A673 (cell line): ENCODE measurements at regions not wholly inside any gene's neighbourhood (a gene's known extent, or its start where the extent isn't known, plus 50 kb on each side); places are given as distances from the start of the nearest gene placed in this dataset.

Experiments used
- EZH2 ChIP-seq: fragments of 200-600 bp; sonication (generic); IDR thresholded peaks from 2 replicates; pipeline ENCODE4 v1.6.1; 2017; ENCODE audit warnings: borderline replicate concordance, low read depth, mild to moderate bottlenecking, mixed read lengths, antibody characterized with exemption, low read length; ENCODE audit not compliant: poor library complexity, severe bottlenecking
- TF ChIP-seq, protein P1 (sequence below): fragments of 300-800, 200-600 bp; sonication (generic); conservative IDR thresholded peaks from 2 replicates; pipeline ENCODE4 v1.5.1; 2017; ENCODE audit warnings: low read depth, mild to moderate bottlenecking, antibody characterized with exemption, low read length, moderate library complexity, mixed read lengths

DNA sequence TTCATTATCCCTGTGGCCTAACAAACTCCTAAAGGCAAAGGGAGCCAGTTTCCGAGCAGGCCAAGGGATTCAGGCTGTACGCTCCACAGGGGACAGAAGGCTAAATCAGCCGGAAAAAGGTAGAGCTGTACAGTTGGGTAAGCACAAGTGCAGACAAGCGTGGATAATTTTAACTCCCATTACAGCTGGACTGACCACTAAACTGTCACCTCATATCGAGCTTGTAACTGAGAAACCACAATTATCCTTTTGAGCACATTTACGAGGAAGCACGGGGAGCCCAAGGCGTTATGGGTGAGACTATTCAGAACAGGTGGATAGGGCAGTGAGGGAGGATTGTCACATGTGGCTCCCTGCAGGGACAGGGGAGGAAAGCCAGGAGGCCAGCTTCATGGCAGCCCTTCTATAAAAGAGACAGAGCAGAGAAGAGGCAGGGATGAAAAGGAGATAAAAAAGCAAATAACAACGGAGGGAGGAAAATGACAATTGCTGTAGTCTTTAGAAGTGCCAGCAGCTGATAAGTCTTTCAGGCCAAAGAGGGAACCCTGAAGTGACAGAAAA is 288.0 kb downstream of the FGFR2 start:
- TF ChIP-seq, protein P1, sequence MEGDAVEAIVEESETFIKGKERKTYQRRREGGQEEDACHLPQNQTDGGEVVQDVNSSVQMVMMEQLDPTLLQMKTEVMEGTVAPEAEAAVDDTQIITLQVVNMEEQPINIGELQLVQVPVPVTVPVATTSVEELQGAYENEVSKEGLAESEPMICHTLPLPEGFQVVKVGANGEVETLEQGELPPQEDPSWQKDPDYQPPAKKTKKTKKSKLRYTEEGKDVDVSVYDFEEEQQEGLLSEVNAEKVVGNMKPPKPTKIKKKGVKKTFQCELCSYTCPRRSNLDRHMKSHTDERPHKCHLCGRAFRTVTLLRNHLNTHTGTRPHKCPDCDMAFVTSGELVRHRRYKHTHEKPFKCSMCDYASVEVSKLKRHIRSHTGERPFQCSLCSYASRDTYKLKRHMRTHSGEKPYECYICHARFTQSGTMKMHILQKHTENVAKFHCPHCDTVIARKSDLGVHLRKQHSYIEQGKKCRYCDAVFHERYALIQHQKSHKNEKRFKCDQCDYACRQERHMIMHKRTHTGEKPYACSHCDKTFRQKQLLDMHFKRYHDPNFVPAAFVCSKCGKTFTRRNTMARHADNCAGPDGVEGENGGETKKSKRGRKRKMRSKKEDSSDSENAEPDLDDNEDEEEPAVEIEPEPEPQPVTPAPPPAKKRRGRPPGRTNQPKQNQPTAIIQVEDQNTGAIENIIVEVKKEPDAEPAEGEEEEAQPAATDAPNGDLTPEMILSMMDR = no peak
- no peak for TF ChIP-seq EZH2
